ENCODE measurements at regions not wholly inside any gene's neighbourhood (a gene's known extent, or its start where the extent isn't known, plus 50 kb on each side); places are given as distances from the start of the nearest gene placed in this dataset.
"Not testable (repeated sequence)": the region's sequence is repeated elsewhere in the genome, so short reads cannot be mapped to it uniquely, and the experiment has no call there.

GRCh38 chr7:65582518-65583119 lies 209.0 kb downstream of the ZNF92 start:
- TF ChIP-seq CTCF, POLR2A (IDR thresholded peaks at IDR 0.05): not testable (repeated sequence)
